ENCODE measurements at regions not wholly inside any gene's neighbourhood (a gene's known extent, or its start where the extent isn't known, plus 50 kb on each side); places are given as distances from the start of the nearest gene placed in this dataset.

GRCh38 chr22:49203091-49203858, 624.4 kb downstream of the BRD1 start:
- Histone ChIP-seq H4K20me1 (ENCODE audit: insufficient read depth, low read length) (no peaks in the 10 kb centered on the region), H3K4me1 (ENCODE audit: insufficient read depth, low read length) (no peaks in the 10 kb centered on the region), H3K4me2 (ENCODE audit: low read depth, low read length) (no peak overlapping the region), H3K9me3 (ENCODE audit: low read length) (no peaks in the 10 kb centered on the region), H3K27me3 (ENCODE audit: control insufficient read depth in 1 of 2, insufficient read depth in 2 of 2, low read length in 2 of 2) (peaks cover 1 to 11% of the 10 kb centered on the region in 2 experiments; a peak in 2 of 5 replicates), H2AFZ (ENCODE audit: low read length) (no peak overlapping the region), H3K27ac (ENCODE audit: extremely low read length, insufficient read depth, low read length) (no peak overlapping the region), H3K9ac (ENCODE audit: insufficient read depth, low read depth, low read length) (no peak overlapping the region), H3K79me2 (ENCODE audit: insufficient read depth, low read length) (no peaks in the 10 kb centered on the region), H3K4me3 (replicated peaks in 1 of 3; ENCODE audit: insufficient read depth in 1 of 3, low read depth in 2 of 3, low read length in 3 of 3) (no peak overlapping the region), H3K36me3 (replicated peaks in 1 of 2; ENCODE audit: control insufficient read depth in 1 of 2, insufficient read depth in 2 of 2, low read length in 2 of 2) (no peaks in the 10 kb centered on the region)
- 56% methylated on average over 36 of the region's 38 CpGs for WGBS (ENCODE audit: low lambda C conversion rate)
- DNase-seq (ENCODE audit: low spot score): no peak
- POLR2A ChIA-PET: no interaction called here
- FAIRE-seq: no peak
- in situ Hi-C loops (cut with HindIII; ENCODE audit: extremely low pct_ligation_motif_present, low pct_unique_long_range_greater_than_20kb): no loop called here
- BruUV-seq (replicated peaks): no TSS peak
- intact Hi-C loops (cut with micrococcal nuclease; ENCODE audit: unreplicated experiment): no loop called here
- ATAC-seq: no peak
- TF ChIP-seq ZBTB39 (CRISPR knock-in tag; IDR thresholded peaks at IDR 0.05): no peak
- TF ChIP-seq PATZ1 (CRISPR knock-in tag; IDR thresholded peaks at IDR 0.05): no peak
- TF ChIP-seq MEIS2 (CRISPR knock-in tag; IDR thresholded peaks at IDR 0.05): no peak
- TF ChIP-seq ZNF770 (CRISPR knock-in tag; IDR thresholded peaks at IDR 0.05): no peak
- TF ChIP-seq ZNF367 (CRISPR knock-in tag; IDR thresholded peaks at IDR 0.05; ENCODE audit: borderline replicate concordance): no peak
- TF ChIP-seq CAMTA2 (CRISPR knock-in tag; IDR thresholded peaks at IDR 0.05; ENCODE audit: borderline replicate concordance): no peak
- TF ChIP-seq ZNF552 (CRISPR knock-in tag; IDR thresholded peaks at IDR 0.05; ENCODE audit: borderline replicate concordance): no peak
- TF ChIP-seq ETV5 (CRISPR knock-in tag; IDR thresholded peaks at IDR 0.05; ENCODE audit: borderline replicate concordance): no peak
- CTCF ChIA-PET (ENCODE audit: low intra/inter-chr PET ratio, low total read pairs): no interaction called here

Measured in HepG2 (cell line).